ENCODE measurements at regions not wholly inside any gene's neighbourhood (a gene's known extent, or its start where the extent isn't known, plus 50 kb on each side); places are given as distances from the start of the nearest gene placed in this dataset.

DNA sequence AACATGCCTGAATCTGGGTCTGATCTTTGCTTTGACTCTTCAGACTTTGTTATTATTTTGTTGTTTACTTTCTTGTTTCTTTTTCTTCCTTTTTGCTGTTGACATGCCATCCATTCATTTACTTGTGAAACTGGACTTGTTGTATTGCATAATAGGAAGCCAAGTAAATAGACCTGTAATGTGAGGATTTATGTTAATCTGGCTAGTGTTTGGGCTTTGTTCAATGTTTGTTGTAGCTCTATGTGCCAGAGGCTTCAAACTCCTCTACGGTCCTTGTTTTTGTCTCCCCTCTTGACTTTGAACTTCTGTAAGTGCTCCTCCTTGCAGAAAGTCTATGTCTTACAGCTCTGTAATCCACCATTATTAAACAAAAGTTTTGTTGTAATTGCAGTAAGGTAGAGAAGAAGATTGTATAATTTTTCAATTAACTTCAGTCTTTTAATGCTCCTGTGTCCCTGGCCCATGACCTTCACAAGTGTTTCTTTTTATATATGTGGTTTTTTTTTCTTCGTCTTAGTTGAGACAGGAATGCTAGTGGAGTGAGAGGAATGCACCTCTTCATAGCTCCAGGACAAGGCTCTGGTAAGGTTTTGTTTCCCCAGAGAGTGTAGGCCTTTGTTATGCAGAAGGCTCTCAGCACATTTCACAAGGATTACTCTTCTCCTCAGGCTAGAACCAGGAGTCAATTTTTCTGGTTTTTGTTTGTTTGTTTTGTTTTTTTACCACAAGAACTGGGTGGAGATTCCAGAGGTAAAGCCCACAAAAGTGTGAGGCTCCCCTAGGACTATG lies 1061.8 kb upstream of the CITED2 start:
- TF ChIP-seq EZH2phosphoT487 (conservative IDR thresholded peaks at IDR 0.05; ENCODE audit: low read length) = no peak
- TF ChIP-seq, protein P1, sequence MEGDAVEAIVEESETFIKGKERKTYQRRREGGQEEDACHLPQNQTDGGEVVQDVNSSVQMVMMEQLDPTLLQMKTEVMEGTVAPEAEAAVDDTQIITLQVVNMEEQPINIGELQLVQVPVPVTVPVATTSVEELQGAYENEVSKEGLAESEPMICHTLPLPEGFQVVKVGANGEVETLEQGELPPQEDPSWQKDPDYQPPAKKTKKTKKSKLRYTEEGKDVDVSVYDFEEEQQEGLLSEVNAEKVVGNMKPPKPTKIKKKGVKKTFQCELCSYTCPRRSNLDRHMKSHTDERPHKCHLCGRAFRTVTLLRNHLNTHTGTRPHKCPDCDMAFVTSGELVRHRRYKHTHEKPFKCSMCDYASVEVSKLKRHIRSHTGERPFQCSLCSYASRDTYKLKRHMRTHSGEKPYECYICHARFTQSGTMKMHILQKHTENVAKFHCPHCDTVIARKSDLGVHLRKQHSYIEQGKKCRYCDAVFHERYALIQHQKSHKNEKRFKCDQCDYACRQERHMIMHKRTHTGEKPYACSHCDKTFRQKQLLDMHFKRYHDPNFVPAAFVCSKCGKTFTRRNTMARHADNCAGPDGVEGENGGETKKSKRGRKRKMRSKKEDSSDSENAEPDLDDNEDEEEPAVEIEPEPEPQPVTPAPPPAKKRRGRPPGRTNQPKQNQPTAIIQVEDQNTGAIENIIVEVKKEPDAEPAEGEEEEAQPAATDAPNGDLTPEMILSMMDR (IDR thresholded peaks at IDR 0.05; ENCODE audit: insufficient read depth, low read length, poor library complexity, severe bottlenecking) = no peak
